ENCODE measurements at regions not wholly inside any gene's neighbourhood (a gene's known extent, or its start where the extent isn't known, plus 50 kb on each side); places are given as distances from the start of the nearest gene placed in this dataset.
A peak's percentile ranks its signal among the peaks of the same experiment; 100 is the strongest.

- TF ChIP-seq EZH2 (IDR thresholded peaks at IDR 0.05; ENCODE audit: borderline replicate concordance, low read depth, low read length, severe bottlenecking) = no peak
- TF ChIP-seq CTCF (IDR thresholded peaks at IDR 0.05; ENCODE audit: borderline replicate concordance, extremely low read depth, low read length, poor library complexity, severe bottlenecking) = no peak
- H3K9ac ChIP-seq (ENCODE audit: low read depth, low read length) = no peak overlapping the region
- no peak overlapping the region for H3K27ac ChIP-seq (ENCODE audit: low read length)
- no peaks in the 10 kb centered on the region for H3K9me3 ChIP-seq (ENCODE audit: insufficient read depth, low read length, severe bottlenecking)
- no peak for ATAC-seq (ENCODE audit: insufficient read depth, low read depth)
- no peak overlapping the region for H2AFZ ChIP-seq (ENCODE audit: low read depth, low read length)
- peaks cover 76% of the 10 kb centered on the region for H4K20me1 ChIP-seq (ENCODE audit: insufficient read depth, low read length)
- DNase-seq = no peak
- H3K79me2 ChIP-seq (ENCODE audit: insufficient read depth, low read length) = peaks cover 100% of the 10 kb centered on the region
- peaks cover 71% of the 10 kb centered on the region for H3K36me3 ChIP-seq (ENCODE audit: insufficient read depth, low read length)
- H3K27me3 ChIP-seq (ENCODE audit: insufficient read depth, low read length, poor library complexity) = no peaks in the 10 kb centered on the region
- 0 out of 2 replicates have a peak overlapping the region, but pooled peaks have one; percentile 18 for H3K4me2 ChIP-seq (ENCODE audit: insufficient read depth, low read length)
- H3K4me3 ChIP-seq (ENCODE audit: low read depth in 1 of 2, low read length in 2 of 2) = no peak overlapping the region
- H3K4me1 ChIP-seq (ENCODE audit: insufficient read depth, low read length) = peaks cover 52% of the 10 kb centered on the region
Observed at GRCh38 chr7:130951303-130951975, 217.4 kb upstream of the KLF14 start.

- Histone ChIP-seq H3K79me2 (ENCODE audit: insufficient read depth, low read length) (peaks cover 100% of the 10 kb centered on the region), H2AFZ (ENCODE audit: low read depth, low read length) (no peak overlapping the region), H3K9ac (ENCODE audit: low read depth, low read length) (no peak overlapping the region), H3K27ac (ENCODE audit: low read length) (no peak overlapping the region), H3K9me3 (ENCODE audit: insufficient read depth, low read length, severe bottlenecking) (no peaks in the 10 kb centered on the region), H3K4me1 (ENCODE audit: insufficient read depth, low read length) (peaks cover 60% of the 10 kb centered on the region), H4K20me1 (ENCODE audit: insufficient read depth, low read length) (peaks cover 74% of the 10 kb centered on the region), H3K36me3 (ENCODE audit: insufficient read depth, low read length) (peaks cover 70% of the 10 kb centered on the region), H3K4me3 (ENCODE audit: low read depth in 1 of 2, low read length in 2 of 2) (no peak overlapping the region), H3K4me2 (ENCODE audit: insufficient read depth, low read length) (no peak overlapping the region), H3K27me3 (ENCODE audit: insufficient read depth, low read length, poor library complexity) (no peaks in the 10 kb centered on the region)
- no peak for TF ChIP-seq CTCF (IDR thresholded peaks at IDR 0.05; ENCODE audit: borderline replicate concordance, extremely low read depth, low read length, poor library complexity, severe bottlenecking)
- DNase-seq (no peak), ATAC-seq (ENCODE audit: insufficient read depth, low read depth) (no peak)
Observed at GRCh38 chr7:130951976-130952876, 218.2 kb upstream of the KLF14 start.

GRCh38 chr7:130953196-130953595 lies 219.2 kb upstream of the KLF14 start:
- Histone ChIP-seq H3K4me1 (ENCODE audit: insufficient read depth, low read length) (peaks cover 64% of the 10 kb centered on the region), H3K79me2 (ENCODE audit: insufficient read depth, low read length) (peaks cover 100% of the 10 kb centered on the region), H3K9ac (ENCODE audit: low read depth, low read length) (no peak overlapping the region), H2AFZ (ENCODE audit: low read depth, low read length) (no peak overlapping the region), H4K20me1 (ENCODE audit: insufficient read depth, low read length) (peaks cover 71% of the 10 kb centered on the region), H3K9me3 (ENCODE audit: insufficient read depth, low read length, severe bottlenecking) (no peaks in the 10 kb centered on the region), H3K4me2 (ENCODE audit: insufficient read depth, low read length) (no peak overlapping the region), H3K27me3 (ENCODE audit: insufficient read depth, low read length, poor library complexity) (no peaks in the 10 kb centered on the region), H3K36me3 (ENCODE audit: insufficient read depth, low read length) (peaks cover 69% of the 10 kb centered on the region), H3K27ac (ENCODE audit: low read length) (no peak overlapping the region), H3K4me3 (ENCODE audit: low read depth in 1 of 2, low read length in 2 of 2) (no peak overlapping the region)
- TF ChIP-seq CTCF (IDR thresholded peaks at IDR 0.05; ENCODE audit: borderline replicate concordance, extremely low read depth, low read length, poor library complexity, severe bottlenecking) (no peak), EZH2 (IDR thresholded peaks at IDR 0.05; ENCODE audit: borderline replicate concordance, low read depth, low read length, severe bottlenecking) (no peak)
- no peak for ATAC-seq (ENCODE audit: insufficient read depth, low read depth)
- DNase-seq = no peak
